GM19240 (cell line): ENCODE measurements at regions not wholly inside any gene's neighbourhood (a gene's known extent, or its start where the extent isn't known, plus 50 kb on each side); places are given as distances from the start of the nearest gene placed in this dataset.

Experiments
- DNase-seq: peaks from one replicate; pipeline ENCODE4 v3.0.0; 2011; ENCODE audit warnings: low spot score; ENCODE audit not compliant: insufficient read length

GRCh38 chr1:212224102-212224501, 61.1 kb upstream of the PPP2R5A start:
- DNase-seq = no peak

- DNase-seq = no peak
Measured at GRCh38 chr1:212225416-212225815, 59.8 kb upstream of the PPP2R5A start.

DNA sequence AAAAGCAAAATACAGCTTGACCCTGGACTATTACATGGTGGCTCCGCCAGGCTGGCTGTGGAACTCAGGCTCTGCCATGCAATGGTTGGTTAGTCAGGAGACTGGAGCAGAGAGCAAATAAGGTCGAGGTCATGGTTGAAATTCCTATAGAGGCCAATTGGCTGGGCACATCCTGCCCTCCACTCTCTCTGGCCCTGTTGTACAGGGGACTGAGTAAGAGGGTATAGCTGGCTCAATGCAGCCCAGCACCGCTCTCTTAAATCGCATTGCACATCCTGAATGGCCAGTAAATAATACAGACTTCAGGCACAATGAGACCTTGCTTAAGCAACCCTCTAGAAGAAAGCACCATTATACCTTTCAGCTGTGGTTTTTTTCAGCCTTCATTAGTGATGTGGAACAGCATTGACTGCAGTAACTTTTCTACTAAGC, 59.3 kb upstream of the PPP2R5A start:
- DNase-seq = no peak

DNA sequence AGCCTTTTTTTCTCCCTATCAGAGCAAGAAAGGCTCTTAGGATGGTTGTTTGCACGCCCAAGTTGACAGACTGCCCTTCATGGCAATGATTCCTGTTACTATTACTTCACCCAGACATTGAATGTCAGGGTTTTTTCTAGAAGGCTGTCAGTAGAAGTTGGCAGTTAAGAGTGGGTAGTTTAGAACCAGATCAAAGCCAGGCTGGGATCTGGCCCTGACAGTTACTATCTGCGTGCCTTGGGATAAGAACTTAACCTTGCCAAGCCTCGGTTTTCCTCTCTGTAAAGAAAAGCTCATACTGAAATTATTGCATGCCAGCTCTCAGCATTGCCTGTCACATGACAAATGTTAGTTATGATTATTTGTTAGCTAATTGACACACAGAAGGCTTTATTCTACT, 58.7 kb upstream of the PPP2R5A start:
- DNase-seq = no peak

- no peak for DNase-seq
Measured at GRCh38 chr1:212228076-212228475, 57.1 kb upstream of the PPP2R5A start.

DNA sequence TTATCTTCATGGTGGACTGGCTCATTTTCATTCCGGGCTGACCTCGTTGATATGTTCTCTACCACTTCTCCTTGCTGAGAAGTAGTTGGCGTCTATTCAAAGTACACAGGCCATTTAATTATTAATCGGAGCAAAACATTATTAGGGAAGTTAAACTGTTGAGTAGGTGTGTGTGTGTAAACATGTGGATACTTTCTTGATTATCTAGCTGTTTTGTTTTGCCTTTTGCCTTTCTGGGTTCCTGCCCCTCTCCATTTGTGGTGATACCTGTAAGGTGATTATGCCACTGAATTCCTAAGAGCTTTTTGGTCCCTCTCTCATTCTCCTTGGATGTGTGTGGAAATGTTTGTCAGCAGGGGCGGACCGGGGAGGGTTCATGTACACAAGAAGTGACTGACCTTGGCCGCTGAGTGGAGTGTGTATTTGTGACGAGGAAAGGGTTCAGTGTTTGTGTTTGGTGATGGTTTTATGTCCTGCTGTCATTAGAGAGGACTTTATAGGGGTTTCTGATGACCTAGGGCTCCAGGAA, 56.6 kb upstream of the PPP2R5A start:
- no peak for DNase-seq

- DNase-seq = no peak
Measured at GRCh38 chr1:212229654-212230053, 55.6 kb upstream of the PPP2R5A start.

DNA sequence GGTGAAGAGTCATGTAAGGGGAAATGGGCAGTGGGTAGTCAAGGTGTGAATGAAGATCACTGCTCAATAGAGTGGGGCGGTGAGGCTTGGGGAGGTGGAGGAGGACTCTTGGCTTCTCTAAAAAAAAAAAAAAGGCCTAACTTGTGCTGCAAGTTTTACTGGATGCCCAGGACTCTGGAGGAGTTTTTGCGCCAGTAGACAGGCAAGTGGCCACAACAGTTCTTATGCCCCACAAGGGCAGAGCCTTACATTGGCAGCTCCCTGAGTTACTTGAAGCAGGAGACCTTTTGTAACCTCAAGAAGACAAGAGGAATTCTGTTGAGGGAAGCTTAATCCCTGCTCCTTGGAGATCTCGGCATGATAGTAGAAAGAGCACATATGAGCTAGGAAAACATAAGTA, 54.9 kb upstream of the PPP2R5A start:
- DNase-seq = no peak

DNA sequence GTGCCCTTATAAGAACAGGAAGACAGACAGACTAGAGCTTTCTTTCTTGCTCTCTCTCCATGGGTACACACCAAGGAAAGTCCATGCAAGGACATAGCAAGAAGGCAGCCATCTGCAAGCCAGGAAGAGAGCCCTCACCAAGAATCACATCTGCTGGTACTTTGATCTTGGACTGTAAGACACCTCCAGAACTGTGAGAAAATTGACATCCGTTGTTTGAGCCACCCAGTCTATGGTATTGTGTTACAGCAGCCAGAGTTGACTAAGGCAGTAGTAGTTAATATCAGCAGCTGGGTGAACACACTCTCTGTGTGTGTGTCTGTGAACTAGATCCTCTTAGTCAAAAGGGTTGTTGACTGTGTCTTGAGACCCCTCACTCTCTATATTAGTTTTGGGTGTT, 53.8 kb upstream of the PPP2R5A start:
- no peak for DNase-seq

- no peak for DNase-seq
Measured at GRCh38 chr1:212232090-212232489, 53.1 kb upstream of the PPP2R5A start.

- DNase-seq = no peak
Measured at GRCh38 chr1:212233321-212233720, 51.9 kb upstream of the PPP2R5A start.

GRCh38 chr1:212234431-212235395, 50.5 kb upstream of the PPP2R5A start:
- DNase-seq = peak; percentile 38
